Dedifferentiated amniotic fluid mesenchymal stem cell (primary cell): ENCODE measurements at regions not wholly inside any gene's neighbourhood (a gene's known extent, or its start where the extent isn't known, plus 50 kb on each side); places are given as distances from the start of the nearest gene placed in this dataset.

Source experiments
- DNase-seq: peaks from one replicate; pipeline ENCODE4 v3.0.0-alpha.2; 2016; ENCODE audit errors: extremely low spot score

DNA sequence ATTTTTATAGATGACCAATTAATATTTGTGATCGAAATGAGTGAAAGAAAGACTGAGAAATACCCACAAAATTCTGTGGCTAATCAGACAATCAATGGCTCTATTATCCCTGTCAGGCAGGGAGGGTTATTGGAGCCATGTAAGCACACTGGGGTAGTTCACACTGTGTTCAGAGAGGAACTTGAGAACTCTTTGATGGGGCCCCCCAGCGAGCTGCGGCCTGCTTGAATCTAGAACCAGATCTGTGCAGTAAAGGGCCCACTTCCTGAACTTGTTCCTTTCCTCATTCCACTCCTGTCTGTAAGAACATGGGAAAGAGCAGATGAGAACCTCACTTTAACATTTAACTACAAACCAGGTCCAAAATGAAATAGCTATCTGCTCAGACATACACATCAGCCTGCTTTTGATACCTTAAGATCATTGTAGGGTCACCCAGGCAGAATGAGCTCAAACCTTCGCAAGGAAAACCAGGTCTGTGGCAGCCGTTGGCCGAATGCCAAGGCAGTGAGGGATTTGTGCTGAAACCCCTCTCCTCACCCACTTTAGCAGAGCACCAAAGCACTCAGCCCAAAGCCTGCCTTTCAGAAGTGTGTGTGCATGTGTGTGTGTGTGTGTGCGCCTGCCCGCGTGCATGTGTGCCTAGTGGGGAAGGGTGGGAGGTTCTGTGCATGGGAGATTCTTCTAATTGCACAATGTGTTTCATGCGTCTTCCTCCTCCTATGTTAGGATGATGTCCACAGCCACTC, 365.6 kb upstream of the MGMT start:
- DNase-seq = no peak

DNA sequence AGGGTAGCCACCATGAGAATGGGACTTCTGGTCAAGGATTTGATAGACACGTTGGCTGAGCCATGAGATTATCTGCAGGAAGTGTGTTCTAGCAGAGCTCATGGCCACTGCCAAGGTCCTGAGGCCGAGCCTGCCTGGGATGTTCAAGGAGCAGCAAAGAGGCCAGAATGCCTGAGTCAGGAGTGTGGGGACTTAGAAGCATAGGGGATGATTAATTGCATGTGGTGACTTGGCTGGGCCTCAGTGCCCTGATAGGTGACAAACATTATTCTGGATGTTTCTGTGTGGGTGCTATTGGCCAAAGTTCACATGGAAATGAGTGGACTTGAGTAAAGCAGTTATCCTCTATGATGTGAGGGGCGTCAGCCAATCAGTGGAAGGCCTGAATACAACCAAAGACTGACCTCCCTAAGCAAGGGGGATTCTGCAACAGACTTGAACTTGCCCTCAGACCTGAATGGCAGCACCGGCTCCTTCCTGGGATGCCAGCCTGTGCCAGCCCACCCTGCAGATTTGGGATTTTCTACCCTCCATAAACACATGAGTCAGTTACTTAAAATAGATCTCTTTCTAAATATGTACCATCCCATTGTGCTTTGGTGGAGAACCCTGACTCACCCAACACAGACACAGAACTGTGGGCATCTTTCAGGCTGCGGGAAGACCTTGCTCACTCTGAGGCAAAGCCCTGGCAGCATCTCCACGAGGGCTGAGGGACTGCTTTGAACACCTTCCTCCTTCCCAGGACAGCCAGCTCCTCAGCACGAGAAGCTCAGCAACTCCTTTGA, 363.9 kb upstream of the MGMT start:
- DNase-seq = no peak

- DNase-seq = no peak
Observed at GRCh38 chr10:129104266-129105045, 362.6 kb upstream of the MGMT start.

DNA sequence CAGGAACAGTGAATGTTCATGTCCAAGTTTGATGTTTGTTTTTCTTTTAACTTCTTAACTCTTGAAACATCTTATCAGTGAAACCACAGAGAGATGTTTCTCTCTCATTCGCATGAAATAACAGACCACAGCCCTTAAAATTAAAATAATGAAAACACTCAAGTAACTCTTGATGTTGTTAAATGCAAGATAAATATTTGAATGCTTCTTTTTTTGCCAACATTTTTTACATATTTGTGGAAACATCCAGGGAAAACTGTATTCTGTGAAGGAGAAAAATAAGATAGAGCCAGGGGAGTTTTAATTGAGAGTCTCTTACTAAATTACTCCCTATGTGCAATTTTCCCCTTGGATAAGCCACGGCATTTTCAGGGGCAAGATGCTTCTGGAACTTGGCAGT, 361.8 kb upstream of the MGMT start:
- no peak for DNase-seq

- no peak for DNase-seq
Observed at GRCh38 chr10:129106314-129106713, 360.7 kb upstream of the MGMT start.

DNA sequence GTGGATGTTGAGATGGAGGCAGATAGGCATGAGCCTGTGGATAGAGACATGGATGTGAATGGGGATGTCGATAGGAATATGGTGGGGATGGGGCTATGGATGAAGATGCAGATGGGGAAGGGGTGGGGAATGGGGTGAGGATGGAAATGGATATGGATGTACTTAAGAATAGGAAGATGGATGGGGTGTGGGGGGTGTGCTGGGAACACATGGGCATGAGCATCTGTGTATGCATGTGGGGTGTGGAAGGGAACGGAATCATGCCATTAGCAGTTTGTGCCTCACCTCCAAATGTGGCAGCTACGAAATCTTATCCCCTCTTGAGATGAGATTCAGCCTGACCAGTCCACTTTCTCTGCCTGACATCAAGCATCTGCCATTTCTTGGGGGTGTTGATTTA, 359.5 kb upstream of the MGMT start:
- no peak for DNase-seq

GRCh38 chr10:129108378-129108777, 358.7 kb upstream of the MGMT start:
- no peak for DNase-seq

DNA sequence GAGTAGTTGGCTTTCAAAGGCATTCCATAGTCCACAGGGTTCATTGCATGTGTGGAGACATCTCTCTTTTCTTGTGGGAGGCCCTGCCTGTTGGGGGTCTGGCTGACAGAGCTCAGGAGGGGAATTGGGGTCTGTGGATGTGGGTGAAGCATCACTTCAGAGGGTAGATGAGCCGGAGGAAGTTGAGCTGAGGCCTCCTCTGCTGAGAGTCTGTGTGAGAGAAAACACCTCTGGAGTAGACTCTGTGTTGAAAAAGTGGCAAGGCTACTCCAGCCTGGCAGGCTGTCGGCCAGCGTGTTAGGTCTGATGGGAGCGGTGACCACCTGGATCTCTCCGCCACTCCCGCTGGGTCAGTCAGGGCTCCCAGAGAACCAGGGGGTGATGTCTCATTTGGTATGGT, 358.0 kb upstream of the MGMT start:
- DNase-seq = no peak

- no peak for DNase-seq
Observed at GRCh38 chr10:129110780-129111179, 356.3 kb upstream of the MGMT start.

- no peak for DNase-seq
Observed at GRCh38 chr10:129111922-129112321, 355.1 kb upstream of the MGMT start.

DNA sequence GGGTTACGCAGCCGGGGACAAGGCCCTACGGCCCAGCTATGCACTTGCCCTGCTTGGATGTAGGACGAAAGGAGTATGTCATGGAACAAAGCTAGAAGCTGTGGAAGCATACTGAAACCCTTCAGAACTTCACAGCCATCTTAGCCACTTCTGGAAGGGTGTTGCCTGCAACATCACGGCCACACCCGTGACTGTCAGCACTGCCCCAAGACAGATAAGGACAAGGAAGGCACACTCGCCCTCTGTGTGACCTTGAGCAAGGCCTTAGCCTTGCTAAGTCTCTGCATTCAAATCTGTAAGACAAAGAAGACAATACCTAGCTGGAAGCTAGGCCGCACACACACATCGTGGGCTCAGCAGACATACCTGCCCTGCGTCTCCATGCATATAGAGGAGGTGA, 352.5 kb upstream of the MGMT start:
- no peak for DNase-seq

DNA sequence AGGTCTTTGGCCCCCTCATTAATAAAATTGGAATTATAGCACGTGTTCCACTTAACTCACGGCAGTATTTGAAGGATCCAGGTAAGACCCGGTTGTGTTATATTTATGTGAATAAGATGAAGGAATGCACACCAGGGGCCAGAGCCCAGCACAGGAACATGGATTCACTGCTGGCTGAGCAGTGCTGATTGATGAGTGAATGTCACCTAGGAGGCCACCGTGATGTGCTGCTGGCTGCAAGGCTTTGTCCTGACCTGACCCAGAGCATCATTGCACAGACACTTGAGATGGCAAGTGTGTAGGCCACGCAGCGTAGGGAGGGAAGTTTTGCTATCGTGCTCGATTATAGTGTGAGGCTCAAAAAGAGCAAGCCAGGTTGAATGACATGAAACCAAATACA, 350.7 kb upstream of the MGMT start:
- DNase-seq = no peak

- no peak for DNase-seq
Observed at GRCh38 chr10:129120441-129120840, 346.6 kb upstream of the MGMT start.

DNA sequence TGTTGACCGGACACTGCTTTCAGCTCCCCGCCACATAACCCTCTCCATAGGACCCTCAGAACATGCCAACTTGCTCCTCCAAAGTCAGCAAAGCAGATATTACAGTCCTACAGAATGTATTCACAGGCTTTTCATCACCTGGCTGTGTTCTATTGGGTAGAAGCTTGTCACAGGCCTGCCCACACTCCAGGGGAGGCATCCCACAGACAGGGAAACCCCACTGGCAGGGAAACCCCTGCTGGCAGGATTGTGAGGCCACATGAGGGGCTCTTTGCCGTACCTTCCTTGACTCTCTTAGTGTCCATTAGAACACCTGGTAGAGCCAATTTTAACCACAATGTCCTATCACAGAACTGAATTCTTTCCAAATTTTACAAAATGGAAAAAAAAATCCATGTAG, 344.2 kb upstream of the MGMT start:
- no peak for DNase-seq

DNA sequence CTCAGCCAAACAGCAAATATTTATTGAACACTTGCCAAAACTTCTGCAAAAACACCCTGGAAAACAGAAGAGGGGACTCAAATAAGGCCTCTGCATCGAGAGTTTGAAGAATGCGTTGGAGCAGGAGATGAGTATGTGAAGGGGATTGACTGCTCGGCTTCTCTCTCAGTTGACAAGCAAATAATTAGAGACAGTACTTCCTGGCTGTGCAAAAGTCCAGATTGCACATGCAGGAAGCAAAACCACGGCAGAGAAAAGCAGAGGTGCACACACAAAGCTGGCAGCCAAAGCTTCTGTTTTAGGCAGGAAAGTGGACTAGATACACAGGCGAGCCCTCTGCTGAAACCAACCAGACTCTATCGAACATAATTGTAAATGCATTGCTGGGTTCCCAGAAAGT, 343.6 kb upstream of the MGMT start:
- DNase-seq = no peak

- no peak for DNase-seq
Observed at GRCh38 chr10:129126982-129127381, 340.1 kb upstream of the MGMT start.

DNA sequence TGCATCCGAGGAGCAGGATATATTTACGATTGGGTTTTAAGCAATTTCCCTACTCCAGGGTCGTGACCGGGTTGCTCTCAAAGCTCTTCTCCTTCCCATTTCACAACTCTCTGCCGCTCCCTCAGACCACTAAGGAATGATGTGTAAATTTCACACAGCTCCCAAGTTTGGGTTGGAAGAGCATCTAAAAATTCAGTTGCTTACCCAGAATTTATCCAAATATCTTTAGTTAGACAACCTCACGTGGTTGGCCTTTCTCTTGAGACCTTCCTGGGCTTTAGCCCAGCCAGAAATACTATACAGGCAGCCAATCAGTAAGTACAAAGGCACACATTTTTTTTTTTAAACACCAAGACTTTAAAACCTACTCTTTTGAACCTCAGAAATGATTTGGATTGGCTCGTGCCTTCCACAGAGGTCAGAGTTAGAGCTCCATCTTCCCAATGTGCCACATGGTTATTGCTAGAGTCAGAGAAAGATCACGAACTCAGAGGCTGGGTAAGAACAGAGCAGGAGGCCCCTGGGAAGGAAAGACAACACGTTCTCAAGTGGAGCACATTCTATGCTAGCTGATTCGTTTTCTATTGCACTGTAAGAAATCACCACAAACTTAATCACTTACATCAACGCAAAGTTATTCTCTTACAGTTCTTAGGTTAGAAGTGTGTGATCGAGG, 335.4 kb upstream of the MGMT start:
- no peak for DNase-seq

- no peak for DNase-seq
Observed at GRCh38 chr10:129133856-129134255, 333.2 kb upstream of the MGMT start.

GRCh38 chr10:129134371-129134770, 332.7 kb upstream of the MGMT start:
- DNase-seq = no peak

GRCh38 chr10:129135624-129136023, 331.4 kb upstream of the MGMT start:
- DNase-seq = no peak

DNA sequence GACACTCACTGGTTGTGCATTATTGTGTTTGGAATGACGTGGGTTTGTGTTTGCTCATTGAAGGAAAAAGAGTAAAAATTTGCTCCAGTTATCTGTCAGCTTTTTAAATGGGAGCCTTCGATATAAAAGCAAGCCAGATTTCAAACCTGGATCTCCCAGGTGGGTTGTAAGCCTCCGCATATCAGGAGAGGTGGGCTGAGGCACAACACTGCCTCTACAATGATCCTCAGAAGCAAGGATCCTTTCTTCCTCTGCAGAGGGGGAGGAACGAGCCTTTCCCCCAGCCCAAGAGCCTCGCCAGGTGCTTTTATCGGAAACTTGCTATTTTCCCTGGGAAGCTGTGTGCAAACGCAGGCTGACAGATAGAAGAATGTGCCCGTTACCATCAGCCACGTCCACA, 331.0 kb upstream of the MGMT start:
- no peak for DNase-seq

GRCh38 chr10:129136951-129137350, 330.1 kb upstream of the MGMT start:
- DNase-seq = no peak
